ENCODE measurements at regions not wholly inside any gene's neighbourhood (a gene's known extent, or its start where the extent isn't known, plus 50 kb on each side); places are given as distances from the start of the nearest gene placed in this dataset.

DNA sequence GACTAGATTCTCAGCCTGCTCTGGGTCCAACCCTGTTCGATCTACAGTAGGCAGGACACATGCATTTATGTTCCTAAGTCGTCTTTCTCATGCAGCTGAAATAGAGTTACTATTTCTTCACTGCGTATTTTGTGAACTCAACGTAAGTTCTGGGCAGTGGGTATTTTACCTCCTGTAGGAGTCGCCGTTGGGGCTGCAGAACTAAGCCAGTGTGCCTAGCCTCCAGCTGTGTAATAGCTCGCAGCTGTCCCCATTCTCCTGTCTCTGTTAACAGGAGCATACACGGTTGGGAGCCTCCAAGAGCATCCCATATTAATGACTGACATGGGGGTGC is 58.4 kb upstream of the HRH1 start:
- TF ChIP-seq POLR2AphosphoS5 (IDR thresholded peaks at IDR 0.05) (no peak), POLR2A (IDR thresholded peaks at IDR 0.05) (no peak)
- TF ChIP-seq, protein P1, sequence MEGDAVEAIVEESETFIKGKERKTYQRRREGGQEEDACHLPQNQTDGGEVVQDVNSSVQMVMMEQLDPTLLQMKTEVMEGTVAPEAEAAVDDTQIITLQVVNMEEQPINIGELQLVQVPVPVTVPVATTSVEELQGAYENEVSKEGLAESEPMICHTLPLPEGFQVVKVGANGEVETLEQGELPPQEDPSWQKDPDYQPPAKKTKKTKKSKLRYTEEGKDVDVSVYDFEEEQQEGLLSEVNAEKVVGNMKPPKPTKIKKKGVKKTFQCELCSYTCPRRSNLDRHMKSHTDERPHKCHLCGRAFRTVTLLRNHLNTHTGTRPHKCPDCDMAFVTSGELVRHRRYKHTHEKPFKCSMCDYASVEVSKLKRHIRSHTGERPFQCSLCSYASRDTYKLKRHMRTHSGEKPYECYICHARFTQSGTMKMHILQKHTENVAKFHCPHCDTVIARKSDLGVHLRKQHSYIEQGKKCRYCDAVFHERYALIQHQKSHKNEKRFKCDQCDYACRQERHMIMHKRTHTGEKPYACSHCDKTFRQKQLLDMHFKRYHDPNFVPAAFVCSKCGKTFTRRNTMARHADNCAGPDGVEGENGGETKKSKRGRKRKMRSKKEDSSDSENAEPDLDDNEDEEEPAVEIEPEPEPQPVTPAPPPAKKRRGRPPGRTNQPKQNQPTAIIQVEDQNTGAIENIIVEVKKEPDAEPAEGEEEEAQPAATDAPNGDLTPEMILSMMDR (IDR thresholded peaks at IDR 0.05) = no peak
- Histone ChIP-seq H3K36me3 (no peaks in the 10 kb centered on the region), H3K9me3 (no peaks in the 10 kb centered on the region), H3K27ac (no peak overlapping the region), H3K4me1 (no peaks in the 10 kb centered on the region), H3K27me3 (no peaks in the 10 kb centered on the region), H3K4me3 (peak overlapping the region in 1 of 3 donors; percentile 57)
- intact Hi-C loops (cut with DNase I; ENCODE audit: low total_unique reads) = no loop called here
- no peak for DNase-seq (ENCODE audit: low spot score in 2 of 2)

DNA sequence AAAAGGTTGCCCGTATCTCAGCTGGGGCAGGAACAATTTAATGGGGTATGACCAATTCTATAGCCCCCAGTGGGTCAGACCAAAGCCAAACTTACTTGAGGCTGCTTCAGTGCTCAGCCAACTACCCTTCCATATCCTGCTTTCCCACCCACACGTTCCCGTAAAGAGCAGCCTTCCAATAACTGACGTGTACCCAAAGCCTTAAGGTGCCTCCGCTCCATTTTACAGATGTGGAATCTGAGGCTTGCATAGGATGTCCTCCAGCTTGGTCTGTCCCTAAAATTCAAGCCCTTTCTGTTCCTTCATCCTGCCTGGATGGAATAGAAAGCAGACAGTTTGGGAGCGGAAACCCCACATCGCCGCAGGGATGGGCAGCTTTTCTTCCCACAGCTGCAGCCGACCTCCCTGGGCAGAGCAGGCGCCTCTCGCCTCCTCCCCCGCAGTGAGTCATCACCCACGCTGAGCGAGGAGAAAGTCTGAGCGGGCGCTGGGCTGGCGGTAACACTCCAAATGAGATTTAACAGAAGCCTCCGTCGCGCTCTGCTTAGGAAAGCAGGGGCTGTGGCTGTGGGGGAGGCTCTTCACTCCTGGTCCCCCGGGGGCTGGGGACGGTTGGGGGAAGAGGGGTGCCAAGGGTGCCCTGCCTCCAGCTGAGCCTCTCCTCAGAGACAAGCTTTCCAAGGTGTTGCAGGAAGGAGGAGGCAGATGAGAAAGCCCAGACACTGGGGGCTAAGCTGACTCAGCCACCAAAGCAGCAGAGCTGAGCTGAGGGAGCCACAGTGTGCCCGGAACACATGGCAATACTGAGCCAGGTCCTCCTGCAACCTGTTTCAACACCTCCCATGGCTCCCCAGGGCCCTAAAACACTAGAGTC is 57.8 kb upstream of the HRH1 start:
- Histone ChIP-seq H3K36me3 (no peaks in the 10 kb centered on the region), H3K9me3 (peaks cover 0 to under 1% of the 10 kb centered on the region in 2 donors), H3K4me3 (peak overlapping the region; percentile 13 to 57 (median 35)), H3K27me3 (no peaks in the 10 kb centered on the region), H3K27ac (peak overlapping the region; percentile 58 to 62), H3K4me1 (no peaks in the 10 kb centered on the region)
- peak in 1 of 2 donors; percentile 27 for DNase-seq (ENCODE audit: low spot score in 2 of 2)
- intact Hi-C loops (cut with DNase I; ENCODE audit: low total_unique reads) = no loop called here
- TF ChIP-seq POLR2A (IDR thresholded peaks at IDR 0.05) (no peak), POLR2AphosphoS5 (IDR thresholded peaks at IDR 0.05) (no peak)
- TF ChIP-seq, protein P1 (IDR thresholded peaks at IDR 0.05) = no peak

DNA sequence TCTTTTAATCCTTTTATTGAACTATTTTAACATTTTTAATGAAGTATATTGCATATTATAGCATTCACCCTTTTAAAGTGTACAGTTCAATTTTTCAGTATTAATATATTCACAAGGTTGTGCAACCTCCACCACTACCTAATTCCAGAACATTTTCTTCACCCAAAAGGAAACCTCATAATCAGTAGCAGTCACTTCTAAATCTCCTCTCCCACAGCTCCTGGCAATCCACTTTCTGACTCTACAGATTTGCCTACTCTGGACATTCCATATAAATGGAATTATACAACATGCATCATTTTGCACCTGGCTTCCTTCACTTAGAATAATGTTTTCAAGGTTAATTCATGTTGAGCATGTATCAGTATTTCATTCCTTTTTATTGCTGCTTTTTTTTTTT is 55.0 kb upstream of the HRH1 start:
- no peaks in the 10 kb centered on the region for H3K4me1 ChIP-seq
- H3K36me3 ChIP-seq = no peaks in the 10 kb centered on the region
- peaks cover 6 to 14% of the 10 kb centered on the region in 2 donors for H3K9me3 ChIP-seq
- no peaks in the 10 kb centered on the region for H3K27me3 ChIP-seq
- intact Hi-C loops (cut with DNase I; ENCODE audit: low total_unique reads) = no loop called here
- H3K27ac ChIP-seq = no peak overlapping the region
- TF ChIP-seq, protein P1 (IDR thresholded peaks at IDR 0.05) = no peak
- TF ChIP-seq POLR2AphosphoS5 (IDR thresholded peaks at IDR 0.05) (no peak), POLR2A (IDR thresholded peaks at IDR 0.05) (no peak)
- no peak for DNase-seq (ENCODE audit: low spot score in 2 of 2)
- no peak overlapping the region for H3K4me3 ChIP-seq

Measured in breast epithelium (tissue), 4 donors.